WTC11 (cell line): ENCODE measurements at regions not wholly inside any gene's neighbourhood (a gene's known extent, or its start where the extent isn't known, plus 50 kb on each side); places are given as distances from the start of the nearest gene placed in this dataset.

ENCODE experiments used
- ATAC-seq: fragments of 200-7000 bp; cut with Tn5 transposase; 2 replicates; pipeline ENCODE4 v1.10.0; 2021; ENCODE audit warnings: mild to moderate bottlenecking, moderate library complexity
- CTCF ChIA-PET: fragments of 300-600 bp; sonication (Branson Sonifier 250); formaldehyde crosslinking; loops from one replicate; lab custom pipeline; 2021; ENCODE audit warnings: antibody characterized with exemption; lab: Charles Lee
- POLR2A ChIA-PET: fragments of 350-600 bp; sonication (Branson Sonifier 250); formaldehyde crosslinking; loops from one replicate; lab custom pipeline; 2021; ENCODE audit warnings: antibody characterized with exemption; lab: Charles Lee
- DNase-seq: peaks from one replicate; pipeline ENCODE4 v3.0.0; 2021; ENCODE audit warnings: low spot score
- H3K27ac Mint-ChIP-seq: 2 replicates; pipeline ENCODE4 v1.8.0; 2021; ENCODE audit warnings: mixed read lengths
- H3K27me3 Mint-ChIP-seq: 2 replicates; pipeline ENCODE4 v1.8.0; 2021; ENCODE audit warnings: low read depth, mild to moderate bottlenecking, moderate library complexity, mixed read lengths
- H3K36me3 Mint-ChIP-seq: 2 replicates; pipeline ENCODE4 v1.8.0; 2021; ENCODE audit warnings: mixed read lengths
- H3K4me1 Mint-ChIP-seq: 2 replicates; pipeline ENCODE4 v1.8.0; 2022; ENCODE audit warnings: mixed read lengths
- H3K4me3 Mint-ChIP-seq: 2 replicates; pipeline ENCODE4 v1.8.0; 2021; ENCODE audit warnings: mild to moderate bottlenecking, moderate library complexity, mixed read lengths
- H3K9me3 Mint-ChIP-seq: 2 replicates; pipeline ENCODE4 v1.8.0; 2021; ENCODE audit warnings: mixed read lengths
- AFF4 ChIP-seq: sonication (generic); formaldehyde crosslinking; IDR thresholded peaks from 2 replicates; pipeline ENCODE4 v1.8.1; 2023; ENCODE audit warnings: mild to moderate bottlenecking, missing genetic modification reagents, borderline replicate concordance
- ARID4B ChIP-seq: sonication (generic); formaldehyde crosslinking; IDR thresholded peaks from 2 replicates; pipeline ENCODE4 v1.8.0; 2023; ENCODE audit warnings: missing genetic modification reagents, mild to moderate bottlenecking, borderline replicate concordance
- E2F4 ChIP-seq: sonication (generic); formaldehyde crosslinking; IDR thresholded peaks from 2 replicates; pipeline ENCODE4 v1.8.1; 2022; ENCODE audit warnings: low read depth, mild to moderate bottlenecking, moderate library complexity, missing genetic modification reagents, borderline replicate concordance
- FOXJ3 ChIP-seq: sonication (generic); formaldehyde crosslinking; IDR thresholded peaks from 2 replicates; pipeline ENCODE4 v1.9.0; 2021; ENCODE audit warnings: missing genetic modification reagents, mild to moderate bottlenecking, borderline replicate concordance
- FOXP1 ChIP-seq: sonication (generic); formaldehyde crosslinking; IDR thresholded peaks from 2 replicates; pipeline ENCODE4 v1.8.0; 2022; ENCODE audit warnings: missing genetic modification reagents, mild to moderate bottlenecking, moderate library complexity, borderline replicate concordance
- GRHL2 ChIP-seq: fragments of 250-450 bp; sonication (Bioruptor Pico); IDR thresholded peaks from 2 replicates; pipeline ENCODE4 v1.8.0; 2022; ENCODE audit warnings: mild to moderate bottlenecking, moderate library complexity; ENCODE audit not compliant: insufficient replicate concordance, severe bottlenecking
- SMAD3 ChIP-seq: sonication (generic); formaldehyde crosslinking; IDR thresholded peaks from 2 replicates; pipeline ENCODE4 v1.8.0; 2022; ENCODE audit warnings: missing genetic modification reagents, mild to moderate bottlenecking, borderline replicate concordance
- USF1 ChIP-seq: sonication (generic); formaldehyde crosslinking; IDR thresholded peaks from 2 replicates; pipeline ENCODE4 v1.8.0; 2022; ENCODE audit warnings: mild to moderate bottlenecking, missing genetic modification reagents
- ZNF317 ChIP-seq: sonication (generic); formaldehyde crosslinking; IDR thresholded peaks from 2 replicates; pipeline ENCODE4 v1.8.1; 2023; ENCODE audit warnings: low read depth, mild to moderate bottlenecking, moderate library complexity, missing genetic modification reagents, borderline replicate concordance
- ZNF396 ChIP-seq: fragments of 250-450 bp; sonication (Bioruptor Pico); IDR thresholded peaks from 2 replicates; pipeline ENCODE4 v1.8.0; 2021; ENCODE audit warnings: mild to moderate bottlenecking, moderate library complexity, borderline replicate concordance
- TF ChIP-seq, protein P1 (sequence below): fragments of 250-450 bp; sonication (Bioruptor Pico); IDR thresholded peaks from 2 replicates; pipeline ENCODE4 v1.9.0; 2021; ENCODE audit warnings: mild to moderate bottlenecking, borderline replicate concordance
- TF ChIP-seq, protein P2 (sequence below): sonication (generic); formaldehyde crosslinking; IDR thresholded peaks from 2 replicates; pipeline ENCODE4 v1.8.1; 2023; ENCODE audit warnings: mild to moderate bottlenecking, moderate library complexity, missing genetic modification reagents
- TF ChIP-seq, protein P3 (sequence below): sonication (generic); formaldehyde crosslinking; conservative IDR thresholded peaks from 2 replicates; pipeline ENCODE4 v1.8.1; 2023; ENCODE audit warnings: mild to moderate bottlenecking, low read depth, missing genetic modification reagents, moderate library complexity
- TF ChIP-seq, protein P4 (sequence below): fragments of 250-450 bp; sonication (Bioruptor Pico); IDR thresholded peaks from 2 replicates; pipeline ENCODE4 v1.9.0; 2021; ENCODE audit warnings: mild to moderate bottlenecking

- ChIA-PET POLR2A (no interaction called here), CTCF (interaction anchor here (2.5 kb wide), 1 partner anchor 10 kb away, joined by 6 read pairs; no protein-coding TSS in a partner anchor)
- H3K4me1 Mint-ChIP-seq, result 0 out of 2 replicates have a peak, but pooled peaks cover 3% of the 10 kb centered on the region
- no peak for ATAC-seq
- H3K27ac Mint-ChIP-seq, result peak overlapping the region; percentile 63; the same call in 1 of the 2 replicates
- no peaks in the 10 kb centered on the region for H3K36me3 Mint-ChIP-seq
- no peak overlapping the region for H3K4me3 Mint-ChIP-seq
- DNase-seq, result no peak
- peaks cover 6% of the 10 kb centered on the region; the same call in 1 of the 2 replicates for H3K9me3 Mint-ChIP-seq
- H3K27me3 Mint-ChIP-seq, result no peaks in the 10 kb centered on the region
- TF ChIP-seq ARID4B (CRISPR knock-in tag) (no peak), ZNF396 (CRISPR knock-in tag) (no peak), FOXJ3 (no peak), E2F4 (CRISPR knock-in tag) (no peak), USF1 (CRISPR knock-in tag) (no peak), SMAD3 (CRISPR knock-in tag) (no peak), FOXP1 (CRISPR knock-in tag) (no peak), ZNF317 (CRISPR knock-in tag) (no peak), AFF4 (CRISPR knock-in tag) (no peak), GRHL2 (no peak)
- TF ChIP-seq, protein P1, sequence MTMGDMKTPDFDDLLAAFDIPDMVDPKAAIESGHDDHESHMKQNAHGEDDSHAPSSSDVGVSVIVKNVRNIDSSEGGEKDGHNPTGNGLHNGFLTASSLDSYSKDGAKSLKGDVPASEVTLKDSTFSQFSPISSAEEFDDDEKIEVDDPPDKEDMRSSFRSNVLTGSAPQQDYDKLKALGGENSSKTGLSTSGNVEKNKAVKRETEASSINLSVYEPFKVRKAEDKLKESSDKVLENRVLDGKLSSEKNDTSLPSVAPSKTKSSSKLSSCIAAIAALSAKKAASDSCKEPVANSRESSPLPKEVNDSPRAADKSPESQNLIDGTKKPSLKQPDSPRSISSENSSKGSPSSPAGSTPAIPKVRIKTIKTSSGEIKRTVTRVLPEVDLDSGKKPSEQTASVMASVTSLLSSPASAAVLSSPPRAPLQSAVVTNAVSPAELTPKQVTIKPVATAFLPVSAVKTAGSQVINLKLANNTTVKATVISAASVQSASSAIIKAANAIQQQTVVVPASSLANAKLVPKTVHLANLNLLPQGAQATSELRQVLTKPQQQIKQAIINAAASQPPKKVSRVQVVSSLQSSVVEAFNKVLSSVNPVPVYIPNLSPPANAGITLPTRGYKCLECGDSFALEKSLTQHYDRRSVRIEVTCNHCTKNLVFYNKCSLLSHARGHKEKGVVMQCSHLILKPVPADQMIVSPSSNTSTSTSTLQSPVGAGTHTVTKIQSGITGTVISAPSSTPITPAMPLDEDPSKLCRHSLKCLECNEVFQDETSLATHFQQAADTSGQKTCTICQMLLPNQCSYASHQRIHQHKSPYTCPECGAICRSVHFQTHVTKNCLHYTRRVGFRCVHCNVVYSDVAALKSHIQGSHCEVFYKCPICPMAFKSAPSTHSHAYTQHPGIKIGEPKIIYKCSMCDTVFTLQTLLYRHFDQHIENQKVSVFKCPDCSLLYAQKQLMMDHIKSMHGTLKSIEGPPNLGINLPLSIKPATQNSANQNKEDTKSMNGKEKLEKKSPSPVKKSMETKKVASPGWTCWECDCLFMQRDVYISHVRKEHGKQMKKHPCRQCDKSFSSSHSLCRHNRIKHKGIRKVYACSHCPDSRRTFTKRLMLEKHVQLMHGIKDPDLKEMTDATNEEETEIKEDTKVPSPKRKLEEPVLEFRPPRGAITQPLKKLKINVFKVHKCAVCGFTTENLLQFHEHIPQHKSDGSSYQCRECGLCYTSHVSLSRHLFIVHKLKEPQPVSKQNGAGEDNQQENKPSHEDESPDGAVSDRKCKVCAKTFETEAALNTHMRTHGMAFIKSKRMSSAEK (CRISPR knock-in tag), result no peak
- TF ChIP-seq, protein P2, sequence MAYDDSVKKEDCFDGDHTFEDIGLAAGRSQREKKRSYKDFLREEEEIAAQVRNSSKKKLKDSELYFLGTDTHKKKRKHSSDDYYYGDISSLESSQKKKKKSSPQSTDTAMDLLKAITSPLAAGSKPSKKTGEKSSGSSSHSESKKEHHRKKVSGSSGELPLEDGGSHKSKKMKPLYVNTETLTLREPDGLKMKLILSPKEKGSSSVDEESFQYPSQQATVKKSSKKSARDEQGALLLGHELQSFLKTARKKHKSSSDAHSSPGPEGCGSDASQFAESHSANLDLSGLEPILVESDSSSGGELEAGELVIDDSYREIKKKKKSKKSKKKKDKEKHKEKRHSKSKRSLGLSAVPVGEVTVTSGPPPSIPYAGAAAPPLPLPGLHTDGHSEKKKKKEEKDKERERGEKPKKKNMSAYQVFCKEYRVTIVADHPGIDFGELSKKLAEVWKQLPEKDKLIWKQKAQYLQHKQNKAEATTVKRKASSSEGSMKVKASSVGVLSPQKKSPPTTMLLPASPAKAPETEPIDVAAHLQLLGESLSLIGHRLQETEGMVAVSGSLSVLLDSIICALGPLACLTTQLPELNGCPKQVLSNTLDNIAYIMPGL (CRISPR knock-in tag), result no peak
- TF ChIP-seq, protein P3, sequence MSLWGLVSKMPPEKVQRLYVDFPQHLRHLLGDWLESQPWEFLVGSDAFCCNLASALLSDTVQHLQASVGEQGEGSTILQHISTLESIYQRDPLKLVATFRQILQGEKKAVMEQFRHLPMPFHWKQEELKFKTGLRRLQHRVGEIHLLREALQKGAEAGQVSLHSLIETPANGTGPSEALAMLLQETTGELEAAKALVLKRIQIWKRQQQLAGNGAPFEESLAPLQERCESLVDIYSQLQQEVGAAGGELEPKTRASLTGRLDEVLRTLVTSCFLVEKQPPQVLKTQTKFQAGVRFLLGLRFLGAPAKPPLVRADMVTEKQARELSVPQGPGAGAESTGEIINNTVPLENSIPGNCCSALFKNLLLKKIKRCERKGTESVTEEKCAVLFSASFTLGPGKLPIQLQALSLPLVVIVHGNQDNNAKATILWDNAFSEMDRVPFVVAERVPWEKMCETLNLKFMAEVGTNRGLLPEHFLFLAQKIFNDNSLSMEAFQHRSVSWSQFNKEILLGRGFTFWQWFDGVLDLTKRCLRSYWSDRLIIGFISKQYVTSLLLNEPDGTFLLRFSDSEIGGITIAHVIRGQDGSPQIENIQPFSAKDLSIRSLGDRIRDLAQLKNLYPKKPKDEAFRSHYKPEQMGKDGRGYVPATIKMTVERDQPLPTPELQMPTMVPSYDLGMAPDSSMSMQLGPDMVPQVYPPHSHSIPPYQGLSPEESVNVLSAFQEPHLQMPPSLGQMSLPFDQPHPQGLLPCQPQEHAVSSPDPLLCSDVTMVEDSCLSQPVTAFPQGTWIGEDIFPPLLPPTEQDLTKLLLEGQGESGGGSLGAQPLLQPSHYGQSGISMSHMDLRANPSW (CRISPR knock-in tag), result no peak
- TF ChIP-seq, protein P4, sequence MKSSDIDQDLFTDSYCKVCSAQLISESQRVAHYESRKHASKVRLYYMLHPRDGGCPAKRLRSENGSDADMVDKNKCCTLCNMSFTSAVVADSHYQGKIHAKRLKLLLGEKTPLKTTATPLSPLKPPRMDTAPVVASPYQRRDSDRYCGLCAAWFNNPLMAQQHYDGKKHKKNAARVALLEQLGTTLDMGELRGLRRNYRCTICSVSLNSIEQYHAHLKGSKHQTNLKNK (CRISPR knock-in tag), result no peak
Measured at GRCh38 chr3:59605944-59606534, 556.2 kb upstream of the CFAP20DC start.
